ENCODE measurements at regions not wholly inside any gene's neighbourhood (a gene's known extent, or its start where the extent isn't known, plus 50 kb on each side); places are given as distances from the start of the nearest gene placed in this dataset.
A peak's percentile ranks its signal among the peaks of the same experiment; 100 is the strongest.

GRCh38 chr1:55276671-55277376 is 61.7 kb upstream of the USP24 start:
- DNase-seq (ENCODE audit: low read depth), result no peak

- peak; percentile 16 for DNase-seq (ENCODE audit: low read depth)
These were observed 60.8 kb upstream of the USP24 start for GRCh38 chr1:55275941-55276341.

GRCh38 chr1:55275151-55275748 is 60.1 kb upstream of the USP24 start:
- no peak for DNase-seq (ENCODE audit: low read depth)

DNA sequence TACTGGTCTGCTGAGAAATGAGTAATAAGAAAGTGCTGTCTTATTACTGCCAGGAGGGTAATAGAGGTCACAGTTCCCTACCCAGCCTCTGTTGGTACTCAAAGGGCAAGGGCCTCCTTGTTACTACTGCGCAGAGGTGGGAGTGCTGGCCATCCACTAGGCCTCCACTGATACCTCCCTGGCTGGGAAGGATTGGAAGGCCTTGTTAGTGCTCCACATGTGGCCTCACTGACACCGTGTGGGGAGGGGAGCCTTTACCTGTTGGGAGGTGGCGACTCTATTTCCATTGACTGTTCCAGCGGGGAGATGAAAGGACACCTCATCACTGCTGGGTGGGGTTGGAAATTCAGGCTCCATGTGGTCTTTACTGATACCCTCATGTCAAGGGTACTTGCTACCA is 57.8 kb upstream of the USP24 start:
- DNase-seq (ENCODE audit: low read depth), result no peak

Data from renal cortical epithelial cell (primary cell).